AG09309 (cell line): ENCODE measurements at regions not wholly inside any gene's neighbourhood (a gene's known extent, or its start where the extent isn't known, plus 50 kb on each side); places are given as distances from the start of the nearest gene placed in this dataset.
"Not testable (repeated sequence)": the region's sequence is repeated elsewhere in the genome, so short reads cannot be mapped to it uniquely, and the experiment has no call there.

Experiments
- DNase-seq: peaks from one replicate; pipeline ENCODE4 v3.0.0-alpha.2; 2010; ENCODE audit warnings: low read depth
- H3K4me3 ChIP-seq: 2 replicates; pipeline ENCODE4 v1.5.1; 2011; ENCODE audit warnings: mild to moderate bottlenecking, low read depth, low read length, moderate library complexity; ENCODE audit not compliant: control insufficient read depth
- CTCF ChIP-seq: IDR thresholded peaks from 2 replicates; pipeline ENCODE4 v1.5.1; 2011; ENCODE audit warnings: mild to moderate bottlenecking, low read depth, low read length, inconsistent platforms; ENCODE audit not compliant: insufficient read depth, control insufficient read depth; ENCODE audit errors: missing control alignments

- no peak for DNase-seq
- no peak overlapping the region for H3K4me3 ChIP-seq
- no peak for TF ChIP-seq CTCF
These were observed 147.7 kb upstream of the MAGEB2 start for GRCh38 chrX:30067677-30068076.

GRCh38 chrX:30085571-30085970 is 129.8 kb upstream of the MAGEB2 start:
- DNase-seq = no peak
- no peak for TF ChIP-seq CTCF

GRCh38 chrX:30111431-30111830 is 103.9 kb upstream of the MAGEB2 start:
- DNase-seq = no peak
- no peak for TF ChIP-seq CTCF
- no peak overlapping the region for H3K4me3 ChIP-seq

More at GRCh38 chrX:30085571-30085970, 129.8 kb upstream of the MAGEB2 start:
- no peak overlapping the region for H3K4me3 ChIP-seq

- peak; percentile 7 for TF ChIP-seq CTCF
- no peak overlapping the region for H3K4me3 ChIP-seq
- DNase-seq = no peak
These were observed 73.4 kb upstream of the MAGEB2 start for GRCh38 chrX:30141966-30142365.

GRCh38 chrX:30144221-30144620 is 71.1 kb upstream of the MAGEB2 start:
- no peak for TF ChIP-seq CTCF
- no peak for DNase-seq
- no peak overlapping the region for H3K4me3 ChIP-seq

- no peak overlapping the region for H3K4me3 ChIP-seq
- no peak for DNase-seq
- TF ChIP-seq CTCF = no peak
These were observed 70.2 kb upstream of the MAGEB2 start for GRCh38 chrX:30144971-30145731.

GRCh38 chrX:30147996-30148643 is 67.2 kb upstream of the MAGEB2 start:
- DNase-seq = no peak
- no peak for TF ChIP-seq CTCF
- H3K4me3 ChIP-seq = no peak overlapping the region

GRCh38 chrX:30149206-30149605 is 66.2 kb upstream of the MAGEB2 start:
- not testable (repeated sequence) for DNase-seq, H3K4me3 ChIP-seq
